GM12878 (cell line): ENCODE measurements at regions not wholly inside any gene's neighbourhood (a gene's known extent, or its start where the extent isn't known, plus 50 kb on each side); places are given as distances from the start of the nearest gene placed in this dataset.

ENCODE experiments used
- CBFB ChIP-seq: IDR thresholded peaks from 2 replicates; pipeline ENCODE4 v1.6.1; 2016; ENCODE audit warnings: antibody characterized with exemption, low read depth
- E2F4 ChIP-seq: IDR thresholded peaks from 2 replicates; pipeline ENCODE4 v1.6.1; 2012; ENCODE audit warnings: low read depth, low read length, improper control_type of control experiment
- ELK1 ChIP-seq: IDR thresholded peaks from 2 replicates; pipeline ENCODE4 v1.6.1; 2012; ENCODE audit warnings: low read depth, low read length, improper control_type of control experiment
- GABPA ChIP-seq: IDR thresholded peaks from 2 replicates; pipeline ENCODE4 v1.6.1; 2014; ENCODE audit warnings: antibody characterized with exemption, low read depth, mild to moderate bottlenecking, inconsistent platforms
- HDGF ChIP-seq: fragments of 450-650 bp; IDR thresholded peaks from 2 replicates; pipeline ENCODE4 v1.6.1; 2016; ENCODE audit warnings: antibody characterized with exemption
- IRF4 ChIP-seq: IDR thresholded peaks from 2 replicates; pipeline ENCODE4 v1.6.1; 2011; ENCODE audit warnings: low read depth, low read length
- IRF5 ChIP-seq: fragments of 450-650 bp; IDR thresholded peaks from 2 replicates; pipeline ENCODE4 v1.6.1; 2017; ENCODE audit warnings: borderline replicate concordance
- LARP7 ChIP-seq: fragments of 450-650 bp; IDR thresholded peaks from 2 replicates; pipeline ENCODE4 v1.6.1; 2017; ENCODE audit warnings: mild to moderate bottlenecking
- MXI1 ChIP-seq: fragments of 150-350 bp; IDR thresholded peaks from 2 replicates; pipeline ENCODE4 v1.6.1; 2011; ENCODE audit warnings: low read depth, mild to moderate bottlenecking, inconsistent platforms, low read length, improper control_type of control experiment
- MYB ChIP-seq: fragments of 150-350 bp; IDR thresholded peaks from 2 replicates; pipeline ENCODE4 v1.6.1; 2014; ENCODE audit warnings: mild to moderate bottlenecking, low read depth, low read length, borderline replicate concordance
- PAX5 ChIP-seq: IDR thresholded peaks from 2 replicates; pipeline ENCODE4 v1.6.1; 2011; ENCODE audit warnings: low read depth, low read length, borderline replicate concordance
- PBX3 ChIP-seq: IDR thresholded peaks from 2 replicates; pipeline ENCODE4 v1.6.1; 2011; ENCODE audit warnings: mild to moderate bottlenecking, low read depth, low read length, moderate library complexity; ENCODE audit not compliant: insufficient replicate concordance
- REST ChIP-seq: IDR thresholded peaks from 2 replicates; pipeline ENCODE4 v1.6.1; 2012; ENCODE audit warnings: mild to moderate bottlenecking, low read depth, low read length
- RUNX3 ChIP-seq: IDR thresholded peaks from 2 replicates; pipeline ENCODE4 v1.6.1; 2012; ENCODE audit warnings: low read length, inconsistent platforms
- SKIL ChIP-seq: fragments of 450-650 bp; IDR thresholded peaks from 2 replicates; pipeline ENCODE4 v1.6.1; 2017; ENCODE audit warnings: mild to moderate bottlenecking, low read depth, inconsistent platforms; ENCODE audit not compliant: poor library complexity, severe bottlenecking
- SMAD1 ChIP-seq: fragments of 450-650 bp; IDR thresholded peaks from 2 replicates; pipeline ENCODE4 v1.6.1; 2018; ENCODE audit warnings: mild to moderate bottlenecking, low read depth; ENCODE audit not compliant: partially characterized antibody
- SRF ChIP-seq, 2 experiments: IDR thresholded peaks; 2 replicates each; pipeline ENCODE4 v1.6.1; 2011; ENCODE audit warnings: low read depth in 2 of 2, low read length in 2 of 2, mild to moderate bottlenecking in 1 of 2, moderate library complexity in 1 of 2
- STAT1 ChIP-seq: fragments of 450-650 bp; conservative IDR thresholded peaks from 2 replicates; pipeline ENCODE4 v1.6.1; 2014; ENCODE audit warnings: antibody characterized with exemption, mild to moderate bottlenecking
- TAF1 ChIP-seq: IDR thresholded peaks from 2 replicates; pipeline ENCODE4 v1.6.1; 2011; ENCODE audit warnings: mild to moderate bottlenecking, low read depth, low read length, borderline replicate concordance
- TBL1XR1 ChIP-seq: IDR thresholded peaks from 2 replicates; pipeline ENCODE4 v1.6.1; 2012; ENCODE audit warnings: low read depth, low read length, improper control_type of control experiment
- ZNF24 ChIP-seq: fragments of 450-650 bp; IDR thresholded peaks from 2 replicates; pipeline ENCODE4 v1.6.1; 2017; ENCODE audit warnings: antibody characterized with exemption, mild to moderate bottlenecking
- ZNF384 ChIP-seq: IDR thresholded peaks from 2 replicates; pipeline ENCODE4 v1.6.1; 2012; ENCODE audit warnings: low read depth, mild to moderate bottlenecking, low read length, improper control_type of control experiment, borderline replicate concordance

GRCh38 chr2:150167711-150168110 lies 319.8 kb downstream of the RND3 start (continued):
- TF ChIP-seq SKIL (no peak), SMAD1 (no peak), GABPA (no peak), ZNF24 (no peak), IRF4 (peak; percentile 83), LARP7 (no peak), MXI1 (no peak), PBX3 (no peak), TBL1XR1 (no peak), HDGF (no peak), REST (no peak), PAX5 (peak; percentile 58; the same call in 1 of the 2 replicates), MYB (no peak), STAT1 (no peak), SRF (IDR thresholded peaks at IDR 0.05; ENCODE audit: low read depth in 2 of 2, low read length in 2 of 2) (no peak), IRF5 (no peak), ZNF384 (no peak), RUNX3 (peak; percentile 95), ELK1 (no peak), E2F4 (no peak), CBFB (0 out of 2 replicates have a peak, but pooled peaks have one; percentile 38), TAF1 (no peak)
